Mammary epithelial cell (primary cell): ENCODE measurements at regions not wholly inside any gene's neighbourhood (a gene's known extent, or its start where the extent isn't known, plus 50 kb on each side); places are given as distances from the start of the nearest gene placed in this dataset.

Experiments
- CTCF ChIP-seq, 2 donors: IDR thresholded peaks in 1 of 2; conservative IDR thresholded peaks in 1 of 2; 2 replicates each; pipeline ENCODE4 v1.5.1; 2011 to 2012; ENCODE audit warnings: inconsistent platforms in 2 of 2, low read length in 2 of 2, mild to moderate bottlenecking in 2 of 2, control low read depth in 1 of 2, low read depth in 1 of 2; ENCODE audit not compliant: insufficient read depth in 1 of 2; ENCODE audit errors: extremely low read depth in 1 of 2
- EZH2 ChIP-seq: IDR thresholded peaks from 2 replicates; pipeline ENCODE4 v1.6.1; 2012; ENCODE audit warnings: low read length, inconsistent platforms, borderline replicate concordance

GRCh38 chr4:41454423-41454822 lies 83.5 kb upstream of the LIMCH1 start:
- no peak for TF ChIP-seq EZH2
- no peak for TF ChIP-seq CTCF (conservative IDR thresholded peaks at IDR 0.05 in 1 of 2, IDR thresholded peaks at IDR 0.05 in 1 of 2; ENCODE audit: extremely low read depth in 1 of 2, insufficient read depth in 1 of 2, low read depth in 1 of 2, low read length in 2 of 2)
